CD4-positive, alpha-beta T cell treated with Interleukin-12 subunit alpha and Interleukin-12 subunit beta, for 1 hour (primary cell): ENCODE measurements at regions not wholly inside any gene's neighbourhood (a gene's known extent, or its start where the extent isn't known, plus 50 kb on each side); places are given as distances from the start of the nearest gene placed in this dataset.
"Not testable (repeated sequence)": the region's sequence is repeated elsewhere in the genome, so short reads cannot be mapped to it uniquely, and the experiment has no call there.

ENCODE experiments used
- DNase-seq: peaks from one replicate; pipeline ENCODE4 v3.0.0-alpha.2; 2020

DNA sequence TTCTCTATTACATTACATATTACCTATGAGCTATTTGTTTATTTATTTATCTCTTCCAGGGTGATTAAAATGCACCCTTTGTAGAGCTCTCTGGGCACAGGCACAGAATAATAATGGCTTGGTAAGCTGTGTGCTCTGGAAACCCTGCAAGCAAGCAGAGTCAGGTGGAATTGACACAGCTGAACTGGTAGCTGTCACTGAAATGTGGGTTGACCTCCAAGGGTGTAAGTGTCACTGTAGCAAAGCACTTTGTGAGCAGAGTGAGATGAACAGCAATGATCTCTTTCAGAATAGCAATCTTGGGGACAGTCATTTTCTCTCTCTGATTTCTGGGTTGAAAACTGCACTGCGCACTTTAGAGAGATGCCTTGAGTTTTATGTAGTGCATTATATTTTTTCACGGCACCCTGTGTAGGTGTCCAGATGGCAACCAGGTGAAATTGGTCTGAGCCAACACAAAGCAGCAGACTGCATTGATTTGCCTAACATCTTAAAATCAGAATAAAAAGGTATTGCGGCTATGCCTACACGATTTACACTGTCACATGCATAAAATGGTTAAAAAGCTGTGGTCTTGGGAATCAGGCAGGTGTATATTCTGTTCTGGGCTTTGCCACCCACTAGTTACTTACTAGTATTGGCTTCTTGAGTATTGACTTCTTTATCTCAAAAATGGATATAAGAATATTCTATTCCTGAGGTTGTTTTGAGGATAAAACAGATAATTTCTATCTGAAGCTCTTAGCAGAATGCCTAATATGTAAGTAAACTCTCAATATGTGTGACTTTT, 450.3 kb downstream of the RAPGEF2 start:
- no peak for DNase-seq

DNA sequence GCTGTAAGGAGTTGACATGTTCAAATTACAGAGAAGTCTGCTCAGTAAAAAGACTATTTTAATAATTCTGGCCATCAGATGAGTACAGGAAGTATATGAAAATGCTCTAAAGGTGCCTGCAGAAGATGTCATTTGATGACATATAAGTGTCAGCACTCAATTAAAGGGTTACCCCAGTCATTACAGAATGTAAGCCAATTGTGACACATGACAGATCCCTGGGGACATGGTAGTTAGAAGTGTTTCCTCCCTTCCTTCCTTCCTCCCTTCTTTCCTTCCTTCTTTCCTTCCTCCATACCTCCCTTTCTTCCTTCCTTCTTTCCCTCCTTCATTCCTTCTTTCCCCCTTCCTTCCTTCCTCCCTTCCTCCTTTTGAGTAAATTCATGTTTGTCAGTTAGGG, 453.0 kb downstream of the RAPGEF2 start:
- no peak for DNase-seq

DNA sequence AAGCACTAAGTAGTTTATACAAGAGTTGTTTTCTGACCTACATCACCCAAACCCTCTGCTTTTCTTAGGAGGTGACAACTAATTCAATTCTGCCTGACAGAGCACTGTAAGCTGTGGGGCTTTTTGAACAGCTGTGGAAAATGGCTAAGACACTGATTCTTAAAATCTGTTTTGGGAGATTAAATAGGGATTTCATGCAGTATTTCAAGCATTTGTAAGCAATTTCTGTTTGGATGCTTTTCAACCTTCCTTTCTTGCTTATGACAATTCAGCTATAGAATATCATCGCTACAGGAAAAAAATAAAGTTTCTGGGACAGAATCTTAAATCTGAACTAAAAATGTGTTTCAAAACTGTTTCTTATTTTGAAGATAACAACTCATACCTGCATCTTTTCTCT, 459.5 kb downstream of the RAPGEF2 start:
- no peak for DNase-seq

DNA sequence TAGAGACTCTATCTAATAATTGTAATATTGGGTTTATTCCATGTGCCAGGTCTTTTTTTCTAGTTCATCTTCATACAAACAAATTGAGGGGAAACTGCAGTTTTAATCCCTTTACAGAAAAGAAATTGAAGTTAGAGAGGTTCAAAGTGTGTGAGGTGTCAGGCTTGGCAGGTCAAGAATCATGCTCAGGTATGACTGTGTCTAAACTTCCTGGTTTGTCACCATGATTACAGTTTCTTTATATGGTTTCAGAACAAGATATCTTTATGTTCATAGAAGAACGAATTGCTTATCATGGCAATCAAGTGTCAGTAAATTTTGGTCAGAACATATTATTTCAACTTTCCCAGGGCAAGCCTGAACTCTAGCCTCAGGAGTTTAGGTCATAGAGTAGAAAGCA, 460.4 kb downstream of the RAPGEF2 start:
- no peak for DNase-seq

DNA sequence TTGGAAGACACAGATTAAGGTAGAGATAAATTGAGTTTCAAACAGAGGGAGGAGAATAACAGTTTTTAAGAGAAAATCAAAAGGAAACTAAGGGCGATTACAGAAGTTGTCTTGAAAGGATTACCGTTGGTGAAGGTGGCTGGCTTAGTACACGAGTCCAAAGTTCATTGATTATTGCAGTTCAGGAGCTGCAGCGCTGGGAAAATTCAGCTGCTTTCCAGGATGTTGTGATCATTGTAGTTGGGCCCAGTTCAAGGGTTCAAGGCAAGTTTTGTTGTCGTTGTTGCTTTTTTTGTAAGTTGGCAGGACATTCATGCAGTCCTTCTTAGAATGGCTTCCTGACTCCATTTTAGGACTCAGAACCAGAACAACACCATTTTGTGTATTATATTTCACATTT, 461.7 kb downstream of the RAPGEF2 start:
- DNase-seq = no peak

DNA sequence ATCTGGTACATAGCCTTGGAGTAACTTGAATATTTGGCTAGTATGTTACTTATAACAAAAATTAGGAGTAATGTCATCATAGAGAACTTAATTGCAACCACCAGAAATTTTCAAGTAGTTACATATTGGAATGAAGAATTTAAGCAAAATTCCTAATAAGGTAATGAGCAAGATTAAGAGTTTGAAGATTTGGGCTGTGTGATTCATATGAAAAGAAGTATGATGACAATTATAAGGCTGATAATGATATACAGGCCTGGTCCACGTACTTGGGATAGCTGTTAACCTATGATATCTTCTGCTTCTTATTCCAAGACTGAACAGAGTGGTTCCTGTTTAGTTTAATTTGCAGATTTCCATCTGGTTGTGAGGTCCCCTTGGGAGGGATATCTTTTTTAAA, 463.9 kb downstream of the RAPGEF2 start:
- no peak for DNase-seq

DNA sequence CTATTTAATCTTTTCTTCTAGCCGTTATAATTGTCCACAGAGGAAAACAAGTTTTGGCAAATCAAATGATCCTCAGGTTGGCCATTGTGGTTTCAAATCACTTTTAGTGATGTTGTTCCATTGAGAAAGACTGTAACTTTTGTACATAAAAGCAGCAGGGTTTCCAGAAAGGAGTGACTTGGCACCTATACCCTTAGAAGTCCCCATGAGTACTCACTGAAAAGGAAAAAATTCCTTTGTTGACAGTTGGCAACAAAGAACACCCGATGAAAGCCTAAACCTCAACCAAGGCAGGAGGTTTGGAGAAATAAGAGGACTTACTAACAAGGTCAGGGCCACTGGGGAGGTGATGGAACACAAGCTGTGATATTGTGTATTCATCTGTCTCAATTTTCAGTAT, 474.4 kb downstream of the RAPGEF2 start:
- DNase-seq = no peak

DNA sequence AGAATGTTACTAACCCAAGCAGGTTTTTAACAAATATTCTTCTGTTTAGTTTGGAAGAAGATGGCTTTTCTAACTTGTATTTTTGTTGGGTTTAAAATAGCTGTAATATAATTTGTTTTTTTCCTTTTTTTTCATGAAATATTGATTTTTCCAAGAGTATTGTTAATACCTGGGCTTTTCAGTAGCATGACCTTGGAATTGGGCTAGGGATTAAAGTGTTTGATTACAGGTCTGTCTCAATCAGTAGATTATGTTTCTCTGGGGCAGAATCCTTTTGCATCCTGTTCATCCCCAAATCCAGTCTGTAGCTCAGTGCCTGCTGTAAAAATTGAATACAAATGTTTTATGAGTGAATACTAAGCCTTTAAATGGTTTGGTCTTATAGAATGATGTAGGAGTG, 479.8 kb downstream of the RAPGEF2 start:
- no peak for DNase-seq

DNA sequence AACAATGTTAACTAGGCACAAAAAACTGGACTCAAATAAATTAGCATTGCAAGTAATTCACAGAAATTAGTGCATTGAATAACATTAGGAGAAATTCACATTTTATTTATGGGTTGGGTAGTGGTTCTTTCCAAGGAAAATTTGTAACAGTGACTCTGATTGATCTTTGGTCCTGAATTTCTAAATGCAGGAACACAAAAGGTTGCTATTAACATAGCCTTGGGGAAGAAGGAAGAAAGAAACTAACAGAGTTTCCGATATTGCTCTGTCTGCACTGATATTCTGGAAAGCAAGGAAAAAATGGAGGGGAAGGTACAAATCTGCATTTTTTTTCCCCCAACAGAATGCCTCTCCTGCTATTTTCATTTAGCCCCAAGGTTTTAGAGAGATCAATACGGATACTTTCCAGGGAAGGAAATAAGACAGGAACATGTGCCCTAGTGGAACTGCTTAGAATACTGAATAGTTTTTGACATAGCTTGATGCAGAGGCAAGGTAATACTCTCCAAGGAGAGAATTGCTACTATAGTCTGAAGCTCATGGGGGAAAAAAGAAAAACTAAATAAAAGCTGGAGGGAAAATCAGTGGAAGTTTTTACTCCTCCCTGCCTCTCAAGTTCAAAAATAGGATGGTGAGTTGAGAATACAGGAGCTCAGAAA, 490.1 kb downstream of the RAPGEF2 start:
- no peak for DNase-seq

DNA sequence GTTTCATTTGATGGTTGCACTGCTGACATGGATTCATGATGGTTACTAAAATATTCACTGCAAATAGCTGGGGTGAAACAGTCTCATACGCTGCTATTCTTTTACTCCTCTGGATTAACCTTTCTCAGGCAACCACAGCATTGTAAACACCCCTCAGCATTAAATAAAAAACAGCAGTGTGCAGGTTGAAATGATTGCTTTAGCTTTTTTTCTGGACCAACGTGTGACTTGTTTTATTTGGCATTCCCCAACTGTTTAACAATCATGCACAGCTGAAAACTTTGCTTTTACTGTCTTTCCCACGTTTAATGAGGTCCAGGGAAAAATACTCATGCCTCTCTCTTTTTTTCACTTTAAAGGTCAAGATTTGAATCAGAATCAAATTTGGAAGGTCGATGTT, 490.8 kb downstream of the RAPGEF2 start:
- no peak for DNase-seq

DNA sequence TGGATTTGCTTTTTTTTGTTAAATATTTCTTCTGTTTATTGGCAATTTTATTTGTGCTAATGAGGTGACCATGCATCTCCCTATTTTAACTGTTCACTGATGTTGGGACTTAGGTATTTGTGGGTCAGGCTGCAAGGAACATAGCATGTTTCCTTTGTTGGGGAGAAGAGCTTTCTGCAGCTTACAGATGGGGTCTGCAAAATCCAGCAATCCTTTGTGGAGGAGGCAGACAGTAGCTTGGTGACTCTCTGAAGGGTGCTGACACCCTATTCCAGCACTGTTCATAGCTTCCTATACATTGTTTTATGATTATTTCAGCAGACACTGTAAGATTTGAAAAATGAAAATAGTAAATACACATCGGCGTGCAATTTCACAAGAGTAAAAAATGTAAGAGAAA, 491.7 kb downstream of the RAPGEF2 start:
- no peak for DNase-seq

DNA sequence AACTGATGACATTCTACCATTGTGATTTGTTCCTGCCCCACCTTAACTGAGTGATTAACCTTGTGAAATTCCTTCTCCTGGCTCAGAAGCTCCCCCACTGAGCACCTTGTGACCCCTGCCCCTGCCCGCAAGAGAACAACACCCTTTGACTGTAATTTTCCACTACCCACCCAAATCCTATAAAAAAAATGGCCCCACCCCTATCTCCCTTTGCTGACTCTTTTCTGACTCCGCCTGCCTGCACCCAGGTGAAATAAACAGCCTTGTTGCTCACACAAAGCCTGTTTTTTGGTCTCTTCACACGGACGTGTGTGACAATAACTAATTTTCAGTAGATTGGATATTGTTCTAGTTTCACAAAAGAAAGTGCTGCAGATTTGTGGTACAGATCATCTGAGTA, 492.2 kb downstream of the RAPGEF2 start:
- not testable (repeated sequence) for DNase-seq

DNA sequence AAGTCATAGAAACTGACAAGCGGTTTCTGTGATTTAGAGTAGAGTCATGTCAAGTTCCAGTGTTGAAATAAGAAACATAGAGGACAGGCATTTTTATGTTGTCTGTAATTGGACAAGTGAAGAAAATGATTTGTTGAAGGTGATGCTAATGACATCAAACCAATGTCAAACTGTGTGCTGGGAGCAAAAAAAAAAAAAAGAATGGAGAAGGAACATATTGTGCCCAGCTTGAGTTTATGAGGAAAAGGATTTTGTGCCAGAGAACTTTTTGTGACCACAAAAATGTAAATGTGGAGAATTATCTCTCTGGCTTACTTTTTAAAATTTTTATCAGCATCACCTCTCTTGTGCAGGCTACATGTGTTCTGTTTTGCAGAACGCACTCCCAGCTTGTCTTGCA, 495.7 kb downstream of the RAPGEF2 start:
- DNase-seq = no peak

DNA sequence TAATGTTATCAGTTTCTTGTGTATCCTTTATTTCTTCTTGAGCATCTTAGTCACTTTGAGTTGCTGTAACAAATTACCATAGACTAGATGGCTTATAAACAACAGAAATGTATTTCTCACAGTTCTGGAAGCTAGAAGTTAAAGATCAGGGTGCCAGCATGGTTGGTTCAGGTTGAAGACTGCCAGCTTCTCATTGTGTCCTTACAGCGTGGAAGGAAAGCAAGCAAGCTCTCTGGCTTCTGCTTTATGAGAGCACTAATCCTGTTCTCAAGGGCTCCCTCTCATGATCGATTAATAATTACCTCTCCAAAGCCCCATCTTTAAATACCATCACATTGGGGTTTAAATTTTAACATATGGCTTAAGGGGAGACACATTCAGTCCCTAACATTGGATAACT, 497.2 kb downstream of the RAPGEF2 start:
- no peak for DNase-seq

DNA sequence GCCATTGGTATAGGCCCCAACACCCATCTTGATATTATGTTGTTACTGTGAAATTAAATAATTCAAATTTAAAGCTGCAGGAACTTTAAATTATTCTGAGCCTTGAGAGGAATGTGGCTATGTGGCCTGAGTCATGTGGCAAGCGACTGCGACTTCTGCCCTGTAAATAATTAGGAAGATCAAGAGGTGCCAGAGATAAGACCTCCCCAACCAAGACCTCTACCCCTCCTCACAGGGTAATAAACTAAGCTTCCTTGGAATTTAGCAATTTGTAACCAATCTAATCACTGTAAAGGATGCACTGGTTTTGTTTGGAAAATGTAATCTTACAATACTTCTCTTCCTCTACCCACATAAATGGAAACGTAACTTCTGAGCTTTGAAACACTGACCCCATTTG, 501.9 kb downstream of the RAPGEF2 start:
- DNase-seq = no peak

DNA sequence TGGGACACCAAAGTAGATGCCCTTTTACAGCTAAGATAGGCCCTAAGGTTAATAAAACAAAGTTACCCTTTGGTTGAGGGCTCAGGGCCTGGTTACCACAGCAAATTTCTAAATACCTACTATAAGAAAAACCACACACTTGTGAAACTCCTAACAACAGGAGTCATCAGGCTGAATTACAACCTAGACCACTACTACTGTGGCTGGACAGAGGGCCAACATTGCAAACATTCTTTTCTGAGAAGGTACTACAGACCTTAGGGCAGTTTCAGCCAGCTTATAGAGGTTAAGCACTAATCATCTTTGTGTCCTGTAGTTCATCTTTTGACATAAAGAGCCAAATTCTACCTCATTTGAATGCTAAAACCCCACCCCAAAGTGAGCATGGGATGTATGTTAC, 504.0 kb downstream of the RAPGEF2 start:
- DNase-seq = no peak

DNA sequence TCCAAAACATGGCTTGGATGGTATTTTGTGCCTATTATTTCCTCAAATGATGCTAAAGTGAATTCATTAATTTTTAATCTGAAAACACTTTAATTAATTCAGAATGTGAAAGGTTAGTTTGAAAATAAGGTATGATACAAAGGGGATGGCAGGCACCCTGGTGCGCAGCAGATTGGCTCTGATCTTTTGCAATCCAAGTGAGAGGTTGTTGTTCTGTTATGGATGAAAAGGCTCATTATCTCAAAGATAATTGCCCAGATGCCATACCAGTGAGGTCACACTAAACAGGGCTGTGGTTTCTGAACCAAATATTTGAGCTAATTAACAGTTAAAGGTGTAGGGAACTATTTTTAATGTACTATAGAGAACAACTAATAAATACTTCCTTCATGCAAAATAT, 504.9 kb downstream of the RAPGEF2 start:
- DNase-seq = no peak

DNA sequence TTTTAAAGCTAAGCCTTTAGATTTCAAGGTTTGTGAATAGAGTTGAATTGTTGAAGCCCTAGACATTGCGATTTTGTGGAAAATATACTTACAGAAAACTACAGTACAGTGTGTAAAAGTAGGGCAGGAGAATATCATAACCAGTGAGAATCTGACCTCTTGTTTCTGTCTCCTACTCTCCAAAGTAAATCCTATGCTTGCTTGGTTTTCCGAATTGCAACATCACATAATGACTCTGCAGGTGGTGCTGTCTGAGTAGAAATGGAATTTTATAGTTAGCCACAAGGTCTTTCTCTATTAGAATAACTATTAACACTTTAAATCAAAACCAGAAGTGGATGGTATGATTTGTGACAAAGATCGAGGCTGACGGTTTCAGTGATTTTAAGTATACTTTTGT, 505.6 kb downstream of the RAPGEF2 start:
- DNase-seq = no peak

DNA sequence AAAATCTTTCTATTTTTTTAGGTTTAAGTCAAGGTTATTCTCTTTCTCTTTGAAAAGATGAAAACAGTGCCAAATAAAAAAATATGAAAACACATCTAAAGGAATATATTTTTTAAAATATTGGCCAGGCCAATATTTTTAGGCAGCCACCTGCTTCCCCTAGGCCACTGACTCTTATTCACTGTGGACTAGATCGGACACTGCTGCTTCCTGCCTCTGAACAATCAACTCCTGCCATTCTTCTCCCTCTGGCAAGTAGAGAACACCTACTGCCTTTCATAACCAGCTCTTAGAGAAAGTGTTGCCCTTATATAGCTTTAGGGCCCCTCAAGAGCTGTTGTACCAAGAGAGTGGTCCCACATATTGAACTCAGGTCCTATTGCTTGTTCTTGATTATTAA, 529.2 kb downstream of the RAPGEF2 start:
- DNase-seq = no peak

DNA sequence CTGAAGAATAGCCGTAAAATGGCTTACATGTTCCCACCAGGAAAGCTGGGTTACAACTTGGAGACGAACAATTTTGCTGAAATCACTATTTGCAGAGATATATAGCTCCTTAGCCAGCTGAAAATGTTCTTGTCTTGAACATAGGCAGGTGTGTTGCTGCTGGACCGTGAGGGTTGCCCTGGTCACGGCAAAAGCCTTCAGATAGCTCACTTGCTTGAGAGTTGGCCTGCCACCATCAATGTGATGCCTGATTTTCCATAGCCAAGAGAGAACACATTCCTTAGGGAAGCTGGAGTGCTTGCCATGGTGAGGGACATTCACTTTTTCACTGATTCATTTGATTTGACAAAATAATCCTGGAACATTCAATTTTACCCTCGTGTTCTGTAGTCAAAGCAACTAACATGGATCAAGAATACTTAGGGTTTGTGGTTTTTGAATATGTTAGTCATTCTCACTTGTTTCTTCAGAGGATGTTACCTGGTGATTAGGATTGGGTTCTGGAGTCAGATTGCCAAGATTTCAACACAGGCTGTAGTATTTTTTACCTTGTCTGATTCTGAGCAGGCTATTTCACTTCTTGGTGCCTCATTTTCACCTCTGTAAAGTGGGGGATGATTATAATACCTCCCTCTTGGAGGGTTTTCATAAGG, 536.9 kb downstream of the RAPGEF2 start:
- DNase-seq = no peak

DNA sequence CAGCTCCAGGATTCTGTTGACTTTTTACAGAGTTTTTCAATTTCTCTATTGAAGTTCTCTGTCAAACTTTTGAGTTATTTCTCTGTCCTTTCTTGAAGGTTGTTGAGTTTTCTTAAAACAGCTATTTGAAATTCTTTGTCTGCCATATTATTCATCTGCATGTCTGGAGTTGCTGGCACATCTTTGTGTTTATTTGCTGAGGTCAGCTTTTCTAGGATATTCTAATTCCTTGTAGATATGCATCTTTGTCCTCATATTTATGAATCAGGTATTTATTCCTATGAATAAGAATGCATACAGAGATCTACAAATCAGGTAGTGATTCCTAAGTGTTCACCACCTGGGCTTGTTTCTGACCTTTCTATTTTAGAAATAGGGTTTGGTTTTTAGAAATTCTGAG, 546.4 kb downstream of the RAPGEF2 start:
- DNase-seq = no peak

DNA sequence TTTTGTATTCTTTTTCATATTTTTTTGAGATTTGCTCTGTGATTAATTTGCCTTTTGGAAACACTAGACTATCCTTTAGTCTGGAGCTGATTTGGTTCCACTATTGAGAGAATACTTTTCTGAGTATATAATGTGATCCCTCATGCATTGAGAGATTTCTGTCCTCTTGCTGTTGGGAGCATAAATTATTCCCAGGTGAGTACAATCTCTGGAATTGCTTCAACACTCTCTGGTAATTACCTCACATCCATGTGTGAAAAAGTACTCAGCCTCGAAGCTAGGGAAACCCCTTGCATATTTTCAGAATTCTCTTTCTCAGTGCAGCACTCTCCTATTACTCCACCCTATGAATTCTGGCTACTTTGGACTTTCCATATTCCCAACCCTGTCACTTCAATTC, 550.0 kb downstream of the RAPGEF2 start:
- DNase-seq = no peak

DNA sequence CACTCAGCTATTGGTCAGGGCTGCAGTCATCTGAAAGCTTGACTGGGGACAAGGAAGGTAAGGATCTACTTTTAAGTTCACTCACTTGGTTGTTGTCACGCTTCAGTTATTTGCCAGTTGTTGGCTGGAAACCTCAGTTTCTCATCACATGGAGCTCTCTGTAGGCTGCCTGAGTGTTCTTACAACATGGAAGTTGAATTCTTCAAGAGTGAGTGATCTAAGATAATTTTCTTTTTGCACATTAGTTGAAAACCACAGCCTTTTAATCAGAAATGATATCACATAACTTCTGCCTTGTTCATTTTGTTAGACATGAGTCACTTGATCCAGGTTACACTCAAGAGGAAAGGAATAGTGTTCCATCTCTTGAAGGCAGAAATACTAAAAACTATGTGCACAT, 552.7 kb downstream of the RAPGEF2 start:
- no peak for DNase-seq

DNA sequence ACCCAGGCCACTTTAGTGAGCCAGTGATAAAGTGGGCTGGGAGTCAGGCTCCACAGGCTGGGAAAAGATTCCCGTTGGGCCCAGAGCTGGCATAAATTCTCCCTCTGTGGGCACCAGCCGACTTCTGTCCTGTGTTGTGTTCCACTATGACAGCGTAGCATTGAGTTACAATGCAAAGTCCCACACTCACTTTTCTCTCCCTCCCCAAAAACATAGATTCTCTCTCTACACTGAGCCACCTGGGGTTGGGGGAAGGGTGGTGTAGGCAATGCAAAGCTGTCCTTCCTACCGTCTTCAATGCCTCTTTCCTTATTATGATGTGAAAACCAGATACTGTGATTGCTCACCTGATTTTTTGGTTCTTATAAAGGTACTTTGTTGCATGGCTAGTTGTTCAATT, 566.2 kb downstream of the RAPGEF2 start:
- DNase-seq = no peak
